Spleen (tissue), 11 donors: ENCODE measurements at regions not wholly inside any gene's neighbourhood (a gene's known extent, or its start where the extent isn't known, plus 50 kb on each side); places are given as distances from the start of the nearest gene placed in this dataset.

Experiments used
- DNase-seq: peaks from one replicate; pipeline ENCODE4 v3.0.0-alpha.2; 2020
- H3K27ac ChIP-seq, 8 donors: fragments of 200-600 bp; sonication (generic) in 7 of 8; 1 replicate in 4 of 8; 2 replicates in 4 of 8; pipeline versions ENCODE4 v1.5.0 to v1.8.0; 2016 to 2021; ENCODE audit warnings: inconsistent platforms in 4 of 8, mild to moderate bottlenecking in 4 of 8, moderate library complexity in 1 of 8
- H3K27me3 ChIP-seq, 7 donors: fragments of 200-600 bp; sonication (generic) in 6 of 7; replicated peaks in 1 of 7; 1 replicate in 4 of 7; 2 replicates in 3 of 7; pipeline versions ENCODE4 v1.5.0 to v1.8.0; 2016 to 2021; ENCODE audit warnings: inconsistent platforms in 3 of 7, mild to moderate bottlenecking in 1 of 7
- H3K36me3 ChIP-seq, 6 donors: fragments of 200-600 bp; sonication (generic) in 5 of 6; 1 replicate in 4 of 6; 2 replicates in 2 of 6; pipeline versions ENCODE4 v1.5.0 to v1.8.0; 2016 to 2021; ENCODE audit warnings: inconsistent platforms in 2 of 6
- H3K4me1 ChIP-seq, 6 donors: fragments of 200-600 bp; sonication (generic) in 5 of 6; 1 replicate in 3 of 6; 2 replicates in 3 of 6; pipeline versions ENCODE4 v1.5.0 to v1.8.0; 2016 to 2021; ENCODE audit warnings: inconsistent platforms in 3 of 6
- H3K4me3 ChIP-seq, 8 donors: fragments of 200-600 bp; sonication (generic) in 7 of 8; 1 replicate in 4 of 8; 2 replicates in 4 of 8; pipeline versions ENCODE4 v1.5.0 to v1.8.0; 2016 to 2021; ENCODE audit warnings: inconsistent platforms in 4 of 8, mild to moderate bottlenecking in 4 of 8, moderate library complexity in 2 of 8
- H3K9me3 ChIP-seq, 8 donors: fragments of 200-600 bp; sonication (generic) in 7 of 8; 1 replicate in 4 of 8; 2 replicates in 4 of 8; pipeline versions ENCODE4 v1.5.0 to v1.8.0; 2016 to 2021; ENCODE audit warnings: inconsistent platforms in 4 of 8
- CTCF ChIP-seq, 11 experiments: fragments of 200-600 bp in 7 of 11; fragments of 450-650 bp in 4 of 11; sonication (generic) in 4 of 11; IDR thresholded peaks in 8 of 11; conservative IDR thresholded peaks in 3 of 11; 1 replicate in 7 of 11; 2 replicates in 4 of 11; pipeline versions ENCODE4 v1.4.0 to v1.8.0; 2016 to 2021; ENCODE audit warnings: antibody characterized with exemption in 11 of 11, inconsistent platforms in 4 of 11, mild to moderate bottlenecking in 1 of 11
- POLR2A ChIP-seq, 3 donors: fragments of 450-650 bp; IDR thresholded peaks; one replicate each; pipeline ENCODE4 v1.5.1; 2017; ENCODE audit warnings: antibody characterized with exemption in 3 of 3, mild to moderate bottlenecking in 1 of 3
- POLR2AphosphoS5 ChIP-seq, 3 donors: sonication (generic); formaldehyde crosslinking; IDR thresholded peaks; one replicate each; pipeline ENCODE4 v1.5.1; 2017; ENCODE audit warnings: antibody characterized with exemption in 3 of 3
- WGBS, 5 donors: extraction: QIAGEN DNeasy Blood & Tissue Kit in 3 of 5; methylation state at CpG; one replicate each; pipeline versions ENCODE4 v1.1.5 to v1.1.7; 2013 to 2018; 5-methylcytosine and 5-hydroxymethylcytosine counted together
- intact Hi-C: fragments of 100-400 bp; cut with DNase I; formaldehyde crosslinking; loops from one replicate; pipeline ENCODE4 v1.15.0; 2023; ENCODE audit warnings: low total_unique reads
- donor health status: healthy with polysubstance abuse.
- donor health status: DM: no; HTN: no; CAD: no; lungs with moderate emphysema.
- donor health status: DM: no; HTN: no; CAD: no.
- donor health status: Bipolar disorder and iron deficiency.
- donor health status: healthy.
- donor health status: DM: no; HTN: no; CAD: no.
- donor health status: DM: yes; HTN: yes; CAD: no.

GRCh38 chr2:138207074-138207930, 243.0 kb downstream of the HNMT start:
- no peak for DNase-seq
- 93 to 99% (median 96%) methylated on average over 3 of the region's 3 CpGs for WGBS, 5 donors
- intact Hi-C loops, result no loop called here
- TF ChIP-seq CTCF (IDR thresholded peaks at IDR 0.05 in 8 of 11, conservative IDR thresholded peaks at IDR 0.05 in 3 of 11) (no peak), POLR2A (IDR thresholded peaks at IDR 0.05) (no peak), POLR2AphosphoS5 (IDR thresholded peaks at IDR 0.05) (no peak)
- no peak overlapping the region for H3K4me3 ChIP-seq
- H3K4me1 ChIP-seq, result no peaks in the 10 kb centered on the region
- H3K36me3 ChIP-seq, result no peaks in the 10 kb centered on the region
- no peak overlapping the region for H3K27ac ChIP-seq
- H3K9me3 ChIP-seq, result peaks cover 0 to 23% (median 3%) of the 10 kb centered on the region in 8 donors
- H3K27me3 ChIP-seq, result no peaks in the 10 kb centered on the region

- Histone ChIP-seq H3K27me3 (no peaks in the 10 kb centered on the region), H3K4me3 (no peak overlapping the region), H3K9me3 (peaks cover 0 to 15% (median 3%) of the 10 kb centered on the region in 8 donors), H3K27ac (no peak overlapping the region), H3K4me1 (no peaks in the 10 kb centered on the region), H3K36me3 (no peaks in the 10 kb centered on the region)
- no peak for DNase-seq
- WGBS, 5 donors, result 71 to 83% (median 77%) methylated on average over 3 of the region's 3 CpGs
- intact Hi-C loops, result no loop called here
- TF ChIP-seq POLR2AphosphoS5 (IDR thresholded peaks at IDR 0.05) (no peak), CTCF (IDR thresholded peaks at IDR 0.05 in 8 of 11, conservative IDR thresholded peaks at IDR 0.05 in 3 of 11) (no peak), POLR2A (IDR thresholded peaks at IDR 0.05) (no peak)
Measured at GRCh38 chr2:138209009-138209408, 244.7 kb downstream of the HNMT start.

GRCh38 chr2:138210487-138210886, 246.2 kb downstream of the HNMT start:
- Histone ChIP-seq H3K4me3 (no peak overlapping the region), H3K4me1 (no peaks in the 10 kb centered on the region), H3K27me3 (no peaks in the 10 kb centered on the region), H3K9me3 (peaks cover 0 to under 1% (median 0%) of the 10 kb centered on the region in 8 donors), H3K27ac (no peak overlapping the region), H3K36me3 (no peaks in the 10 kb centered on the region)
- WGBS, 5 donors, result 73 to 90% (median 80%) methylated on average over 2 of the region's 2 CpGs
- intact Hi-C loops, result no loop called here
- no peak for TF ChIP-seq POLR2A (IDR thresholded peaks at IDR 0.05)
- DNase-seq, result no peak

- Histone ChIP-seq H3K27ac (no peak overlapping the region), H3K36me3 (no peaks in the 10 kb centered on the region), H3K4me3 (no peak overlapping the region), H3K4me1 (no peaks in the 10 kb centered on the region), H3K27me3 (no peaks in the 10 kb centered on the region), H3K9me3 (no peaks in the 10 kb centered on the region)
- TF ChIP-seq CTCF (IDR thresholded peaks at IDR 0.05 in 8 of 11, conservative IDR thresholded peaks at IDR 0.05 in 3 of 11), result no peak
- no peak for TF ChIP-seq POLR2AphosphoS5 (IDR thresholded peaks at IDR 0.05)
- no peak for TF ChIP-seq POLR2A (IDR thresholded peaks at IDR 0.05)
- no peak for DNase-seq
- WGBS, 5 donors, result 75 to 92% (median 80%) methylated on average over 2 of the region's 2 CpGs
- intact Hi-C loops, result no loop called here
Measured at GRCh38 chr2:138212434-138212833, 248.2 kb downstream of the HNMT start.
